ENCODE measurements at regions not wholly inside any gene's neighbourhood (a gene's known extent, or its start where the extent isn't known, plus 50 kb on each side); places are given as distances from the start of the nearest gene placed in this dataset.
"Not testable (repeated sequence)": the region's sequence is repeated elsewhere in the genome, so short reads cannot be mapped to it uniquely, and the experiment has no call there.

- Mint-ChIP-seq H3K27ac (no peak overlapping the region), H3K4me3 (no peak overlapping the region), H3K9me3 (peaks cover 2% of the 10 kb centered on the region), H3K36me3 (no peaks in the 10 kb centered on the region), H3K4me1 (no peaks in the 10 kb centered on the region), H3K27me3 (no peaks in the 10 kb centered on the region)
- no peak for ATAC-seq (ENCODE audit: low read depth)
- DNase-seq: no peak
- POLR2A ChIA-PET: no interaction called here
These were observed 117.5 kb downstream of the DYRK2 start for GRCh38 chr12:67765776-67766766.

- no peak for ATAC-seq (ENCODE audit: low read depth)
- H3K4me1 Mint-ChIP-seq: no peaks in the 10 kb centered on the region
- POLR2A ChIA-PET: no interaction called here
These were observed 124.0 kb downstream of the DYRK2 start for GRCh38 chr12:67772267-67773169.

GRCh38 chr12:67773896-67774295 lies 125.4 kb downstream of the DYRK2 start:
- Mint-ChIP-seq H3K27ac (no peak overlapping the region), H3K27me3 (no peaks in the 10 kb centered on the region), H3K36me3 (no peaks in the 10 kb centered on the region), H3K9me3 (no peaks in the 10 kb centered on the region), H3K4me3 (no peak overlapping the region), H3K4me1 (no peaks in the 10 kb centered on the region)
- DNase-seq: no peak
- POLR2A ChIA-PET: no interaction called here
- ATAC-seq (ENCODE audit: low read depth): no peak

More at GRCh38 chr12:67772267-67773169, 124.0 kb downstream of the DYRK2 start:
- Mint-ChIP-seq H3K36me3 (no peaks in the 10 kb centered on the region), H3K27me3 (no peaks in the 10 kb centered on the region), H3K4me3 (no peak overlapping the region), H3K9me3 (no peaks in the 10 kb centered on the region), H3K27ac (no peak overlapping the region)
- DNase-seq: no peak

- H3K4me1 Mint-ChIP-seq: no peaks in the 10 kb centered on the region
- POLR2A ChIA-PET: no interaction called here
- H3K36me3 Mint-ChIP-seq: no peaks in the 10 kb centered on the region
- no peak overlapping the region for H3K27ac Mint-ChIP-seq
- no peaks in the 10 kb centered on the region for H3K9me3 Mint-ChIP-seq
- no peaks in the 10 kb centered on the region for H3K27me3 Mint-ChIP-seq
- no peak overlapping the region for H3K4me3 Mint-ChIP-seq
- ATAC-seq (ENCODE audit: low read depth) (no peak), DNase-seq (no peak)
These were observed 126.5 kb downstream of the DYRK2 start for GRCh38 chr12:67774983-67775587.

DNA sequence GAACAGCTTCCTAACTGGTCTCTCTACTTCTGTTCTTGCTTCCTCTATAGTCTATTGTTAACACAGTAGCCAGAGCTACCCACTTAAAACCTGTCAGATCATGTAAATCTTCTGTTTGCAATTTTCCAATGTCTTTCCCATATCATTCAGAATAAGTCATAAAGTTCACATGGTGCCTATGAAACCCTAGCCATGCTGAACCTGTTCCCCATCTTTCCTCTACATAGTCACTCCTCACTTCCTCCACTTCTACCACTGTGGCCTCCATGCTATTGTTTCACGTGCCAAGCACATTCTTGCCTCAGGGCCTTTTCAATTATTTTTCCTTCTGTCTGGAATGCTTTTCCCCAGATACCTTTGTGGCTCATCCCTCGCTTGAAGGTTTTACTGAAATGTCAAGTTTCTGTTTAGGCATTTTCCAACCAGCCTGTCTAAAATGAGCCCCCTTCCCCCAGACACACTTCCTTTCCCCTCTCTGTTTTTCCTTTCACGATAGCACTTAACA lies 132.1 kb downstream of the DYRK2 start:
- Mint-ChIP-seq H3K27me3 (no peaks in the 10 kb centered on the region), H3K4me1 (peaks cover 10% of the 10 kb centered on the region), H3K4me3 (no peak overlapping the region), H3K27ac (no peak overlapping the region), H3K9me3 (peaks cover 4% of the 10 kb centered on the region), H3K36me3 (no peaks in the 10 kb centered on the region)
- ATAC-seq (ENCODE audit: low read depth) (no peak), DNase-seq (no peak)
- POLR2A ChIA-PET: no interaction called here

- H3K4me1 Mint-ChIP-seq: peaks cover 12% of the 10 kb centered on the region
- H3K27ac Mint-ChIP-seq: no peak overlapping the region
- POLR2A ChIA-PET: no interaction called here
- DNase-seq (no peak), ATAC-seq (ENCODE audit: low read depth) (no peak)
- H3K4me3 Mint-ChIP-seq: no peak overlapping the region
- peaks cover 1% of the 10 kb centered on the region for H3K27me3 Mint-ChIP-seq
- H3K36me3 Mint-ChIP-seq: no peaks in the 10 kb centered on the region
- peaks cover 6% of the 10 kb centered on the region for H3K9me3 Mint-ChIP-seq
These were observed 134.0 kb downstream of the DYRK2 start for GRCh38 chr12:67782573-67782972.

DNA sequence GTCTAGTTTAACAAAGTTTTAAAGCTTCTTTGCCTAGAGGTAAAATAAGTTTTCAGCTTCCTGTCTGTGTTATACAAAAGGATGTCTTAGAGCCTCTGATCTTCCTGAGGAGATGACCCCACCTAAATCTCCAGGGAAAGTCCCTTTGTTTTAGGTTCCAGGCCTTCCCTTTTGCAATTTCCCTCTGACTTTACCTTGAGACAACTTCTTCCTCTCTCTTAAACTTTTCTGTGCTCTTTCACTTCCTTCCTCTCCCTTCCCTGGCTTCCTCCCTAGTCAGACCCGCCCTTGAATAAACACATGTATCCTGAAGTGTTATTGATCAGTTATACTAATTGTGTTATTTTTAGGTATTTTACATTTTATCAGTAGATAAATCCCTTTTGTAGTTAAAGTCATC lies 134.8 kb downstream of the DYRK2 start:
- ATAC-seq (ENCODE audit: low read depth): no peak
- peaks cover 12% of the 10 kb centered on the region for H3K4me1 Mint-ChIP-seq
- no peak for DNase-seq
- H3K36me3 Mint-ChIP-seq: no peaks in the 10 kb centered on the region
- peaks cover 1% of the 10 kb centered on the region for H3K27me3 Mint-ChIP-seq
- H3K4me3 Mint-ChIP-seq: no peak overlapping the region
- POLR2A ChIA-PET: no interaction called here
- peaks cover 6% of the 10 kb centered on the region for H3K9me3 Mint-ChIP-seq
- H3K27ac Mint-ChIP-seq: no peak overlapping the region

DNA sequence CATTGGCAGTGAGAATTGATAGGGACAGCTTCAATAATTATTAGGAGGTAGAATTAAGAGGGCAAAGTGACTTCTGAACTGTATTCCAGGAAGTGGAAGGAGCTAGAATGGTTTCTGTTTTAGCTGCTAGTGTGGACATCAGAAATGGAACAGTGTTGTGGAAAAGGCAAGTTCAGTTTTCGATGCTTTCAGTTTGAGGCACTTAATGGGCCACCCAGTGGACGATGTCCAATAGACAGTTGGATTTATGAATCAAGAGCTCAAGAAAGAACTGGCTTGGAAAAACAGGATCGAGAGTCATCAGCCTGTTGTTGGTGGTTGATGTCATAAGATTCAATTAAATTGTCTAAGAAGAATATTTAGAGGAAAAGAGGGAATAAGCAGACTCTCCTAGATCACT lies 136.3 kb downstream of the DYRK2 start:
- no peak for ATAC-seq (ENCODE audit: low read depth)
- Mint-ChIP-seq H3K4me1 (peaks cover 12% of the 10 kb centered on the region), H3K36me3 (no peaks in the 10 kb centered on the region), H3K9me3 (peaks cover 6% of the 10 kb centered on the region), H3K27me3 (peaks cover 1% of the 10 kb centered on the region), H3K4me3 (no peak overlapping the region), H3K27ac (no peak overlapping the region)
- no peak for DNase-seq
- POLR2A ChIA-PET: no interaction called here

GRCh38 chr12:67786086-67786485 lies 137.5 kb downstream of the DYRK2 start:
- Mint-ChIP-seq H3K27ac (no peak overlapping the region), H3K4me3 (no peak overlapping the region), H3K4me1 (peaks cover 12% of the 10 kb centered on the region)

GRCh38 chr12:67788118-67788517 lies 139.6 kb downstream of the DYRK2 start:
- DNase-seq (no peak), ATAC-seq (ENCODE audit: low read depth) (no peak)
- Mint-ChIP-seq H3K36me3 (peaks cover 3% of the 10 kb centered on the region), H3K9me3 (peaks cover 9% of the 10 kb centered on the region), H3K27me3 (peaks cover 1% of the 10 kb centered on the region), H3K4me1 (peaks cover 7% of the 10 kb centered on the region), H3K4me3 (no peak overlapping the region), H3K27ac (no peak overlapping the region)
- POLR2A ChIA-PET: no interaction called here

More at GRCh38 chr12:67786086-67786485, 137.5 kb downstream of the DYRK2 start:
- no peak for ATAC-seq (ENCODE audit: low read depth)
- no peak for DNase-seq
- Mint-ChIP-seq H3K9me3 (peaks cover 7% of the 10 kb centered on the region), H3K27me3 (peaks cover 1% of the 10 kb centered on the region), H3K36me3 (no peaks in the 10 kb centered on the region)
- POLR2A ChIA-PET: no interaction called here

GRCh38 chr12:67789266-67789665 lies 140.7 kb downstream of the DYRK2 start:
- peaks cover 1% of the 10 kb centered on the region for H3K27me3 Mint-ChIP-seq
- ATAC-seq (ENCODE audit: low read depth): no peak
- POLR2A ChIA-PET: no interaction called here
- H3K4me1 Mint-ChIP-seq: peaks cover 3% of the 10 kb centered on the region
- H3K27ac Mint-ChIP-seq: no peak overlapping the region
- no peak for DNase-seq
- H3K4me3 Mint-ChIP-seq: no peak overlapping the region
- peaks cover 8% of the 10 kb centered on the region for H3K9me3 Mint-ChIP-seq
- peaks cover 3% of the 10 kb centered on the region for H3K36me3 Mint-ChIP-seq

DNA sequence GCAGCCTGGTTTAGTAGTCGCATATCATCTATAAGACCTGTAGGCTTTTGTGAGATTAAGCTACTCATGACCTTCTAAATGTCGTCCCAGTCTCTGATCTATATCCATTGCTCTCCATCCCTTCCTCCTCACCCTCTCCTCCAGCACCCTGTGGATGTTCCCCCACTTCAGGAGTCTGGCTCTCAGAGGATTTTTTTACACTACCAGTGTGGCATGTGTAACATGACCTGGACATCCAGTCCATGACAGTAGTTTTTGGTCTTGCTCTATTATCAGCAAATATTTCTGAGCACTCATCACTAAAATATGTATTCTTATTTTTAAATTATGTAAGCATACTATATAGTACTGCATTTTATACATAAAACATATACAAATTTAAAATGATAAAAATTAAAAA lies 142.1 kb downstream of the DYRK2 start:
- H3K9me3 Mint-ChIP-seq: peaks cover 8% of the 10 kb centered on the region
- POLR2A ChIA-PET: no interaction called here
- H3K4me1 Mint-ChIP-seq: peaks cover 1% of the 10 kb centered on the region

GRCh38 chr12:67791362-67791761 lies 142.8 kb downstream of the DYRK2 start:
- H3K27ac Mint-ChIP-seq; H3K4me3 Mint-ChIP-seq; POLR2A ChIA-PET; H3K27me3 Mint-ChIP-seq; H3K9me3 Mint-ChIP-seq; H3K4me1 Mint-ChIP-seq; ATAC-seq (ENCODE audit: low read depth); DNase-seq; H3K36me3 Mint-ChIP-seq: not testable (repeated sequence)

More for the DNA sequence above, 142.1 kb downstream of the DYRK2 start:
- Mint-ChIP-seq H3K27ac (no peak overlapping the region), H3K36me3 (peaks cover 3% of the 10 kb centered on the region), H3K4me3 (no peak overlapping the region), H3K27me3 (peaks cover 1% of the 10 kb centered on the region)
- DNase-seq: no peak
- no peak for ATAC-seq (ENCODE audit: low read depth)

All from activated naive CD8-positive, alpha-beta T cell treated with anti-CD3 and anti-CD28 coated beads, Interleukin-2, amount 10 ng/mL, durations not matched to agents 7 days and 5 days (primary cell).